GM19328 (cell line): ENCODE measurements at regions not wholly inside any gene's neighbourhood (a gene's known extent, or its start where the extent isn't known, plus 50 kb on each side); places are given as distances from the start of the nearest gene placed in this dataset.
"Not testable (repeated sequence)": the region's sequence is repeated elsewhere in the genome, so short reads cannot be mapped to it uniquely, and the experiment has no call there.

Source experiments
- ATAC-seq: cut with Tn5 transposase; IDR thresholded peaks from one replicate; pipeline ENCODE4 v1.9.1; 2021; ENCODE audit warnings: mild to moderate bottlenecking, moderate library complexity; ENCODE audit not compliant: unreplicated experiment

DNA sequence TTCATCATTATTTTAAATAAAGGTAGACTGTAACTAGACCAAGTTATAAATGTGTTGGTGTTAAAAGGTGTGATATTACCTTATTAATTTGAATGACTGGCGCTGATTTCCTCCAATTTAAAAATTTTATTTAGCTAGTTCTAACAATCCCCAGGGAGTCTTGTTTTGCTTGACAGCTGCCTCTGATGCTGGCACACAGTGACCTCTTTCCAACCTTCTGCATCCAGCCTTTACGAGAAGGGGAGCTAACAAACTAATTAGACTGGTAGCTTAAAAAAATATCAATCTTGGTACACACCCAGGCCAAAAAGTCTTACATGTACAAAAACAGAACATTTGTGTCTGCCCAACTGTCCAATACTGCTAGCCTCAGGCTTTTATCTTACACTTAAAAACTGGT, 51.8 kb upstream of the ENPEP start:
- ATAC-seq: no peak

DNA sequence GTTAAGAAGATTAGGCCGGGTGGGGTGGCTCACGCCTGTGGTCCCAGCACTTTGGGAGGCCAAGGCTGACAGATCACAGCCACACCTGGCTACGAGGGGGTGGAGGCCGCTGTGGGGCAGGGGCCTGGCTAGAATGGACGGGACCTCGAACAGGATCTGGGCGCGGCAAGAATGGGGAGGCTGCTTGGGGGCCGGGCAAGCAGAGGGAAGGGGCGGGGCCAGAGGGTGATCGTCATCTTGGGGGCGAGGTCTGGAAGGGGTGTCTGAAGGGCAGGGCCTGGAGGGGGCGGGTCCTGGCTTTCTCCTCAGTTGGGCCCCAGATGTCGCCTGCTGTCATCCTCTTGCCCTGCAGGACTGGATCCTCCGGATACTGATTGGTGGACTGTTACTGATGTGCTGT, 57.3 kb upstream of the ENPEP start:
- no peak for ATAC-seq

- no peak for ATAC-seq
Observed at GRCh38 chr4:110417136-110417535, 58.8 kb upstream of the ENPEP start.

- ATAC-seq: no peak
Observed at GRCh38 chr4:110415478-110415877, 60.5 kb upstream of the ENPEP start.

DNA sequence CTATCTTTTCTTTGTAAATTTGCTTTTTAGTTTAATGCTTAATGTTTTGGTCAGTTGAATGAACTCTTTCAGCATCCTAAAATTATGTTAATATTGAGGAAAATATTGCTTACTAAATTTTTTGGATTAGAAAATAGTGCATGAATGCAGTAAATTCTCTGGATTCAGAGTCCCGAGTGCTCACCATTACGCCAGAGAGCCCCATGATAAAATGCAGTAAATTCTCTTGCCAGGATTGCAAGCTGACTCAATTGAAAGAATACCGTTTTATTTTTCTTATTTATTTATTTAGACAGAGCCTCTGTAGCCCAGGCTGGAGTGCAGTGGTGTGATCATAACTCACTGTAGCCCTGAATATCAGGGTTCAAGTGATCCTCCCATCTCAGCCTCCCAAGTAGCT, 60.9 kb upstream of the ENPEP start:
- no peak for ATAC-seq

DNA sequence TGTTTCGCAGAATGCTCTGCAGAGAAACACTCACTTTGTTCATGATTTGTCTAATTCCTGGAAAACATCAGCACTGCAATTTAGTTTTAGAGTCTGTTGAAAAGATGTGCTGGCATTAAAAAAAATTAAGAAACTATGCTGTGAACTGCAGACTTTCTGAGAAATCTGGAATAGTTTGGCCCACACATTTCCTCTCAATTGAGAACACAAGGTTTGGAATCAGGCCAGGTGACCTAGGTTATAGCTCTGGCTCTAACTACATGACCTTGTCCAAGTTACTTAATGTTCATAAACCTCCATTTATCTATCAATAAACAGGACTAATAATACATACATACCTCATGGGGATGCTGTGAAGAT, 61.4 kb upstream of the ENPEP start:
- no peak for ATAC-seq

DNA sequence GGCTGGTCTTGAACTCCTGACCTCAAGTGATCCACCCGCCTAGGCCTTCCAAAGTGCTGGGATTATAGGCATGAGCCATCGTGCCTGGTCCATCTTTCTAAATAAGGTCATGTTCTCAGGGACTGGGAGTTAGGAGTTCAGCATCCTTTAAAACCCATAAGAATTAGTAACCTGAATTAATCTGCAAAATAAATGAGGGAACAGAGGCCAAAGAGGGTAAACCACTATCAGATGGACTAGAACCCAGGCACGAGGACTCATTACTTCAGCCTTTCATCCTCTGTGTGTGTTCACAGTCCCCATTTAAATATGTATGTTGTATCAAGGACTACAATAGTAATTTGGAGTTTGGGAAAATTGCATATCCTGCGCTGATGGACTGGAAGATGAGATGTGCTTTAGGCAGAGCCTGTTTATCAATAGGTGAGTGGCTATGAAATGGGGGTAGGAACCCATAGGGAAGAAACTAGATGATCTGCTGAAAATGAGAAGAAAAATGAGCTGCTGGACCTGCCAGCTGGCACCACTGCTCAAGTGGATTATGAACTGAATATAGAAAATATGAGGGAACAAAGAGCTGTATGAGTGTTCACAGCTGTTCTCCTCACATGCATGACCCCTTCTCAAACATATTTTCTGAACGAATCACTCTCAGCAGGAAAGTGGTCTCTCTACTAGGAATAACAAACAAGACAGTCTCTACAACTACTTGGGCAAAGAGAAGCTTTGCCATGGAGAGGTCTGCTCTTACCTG, 62.0 kb upstream of the ENPEP start:
- ATAC-seq: not testable (repeated sequence)

DNA sequence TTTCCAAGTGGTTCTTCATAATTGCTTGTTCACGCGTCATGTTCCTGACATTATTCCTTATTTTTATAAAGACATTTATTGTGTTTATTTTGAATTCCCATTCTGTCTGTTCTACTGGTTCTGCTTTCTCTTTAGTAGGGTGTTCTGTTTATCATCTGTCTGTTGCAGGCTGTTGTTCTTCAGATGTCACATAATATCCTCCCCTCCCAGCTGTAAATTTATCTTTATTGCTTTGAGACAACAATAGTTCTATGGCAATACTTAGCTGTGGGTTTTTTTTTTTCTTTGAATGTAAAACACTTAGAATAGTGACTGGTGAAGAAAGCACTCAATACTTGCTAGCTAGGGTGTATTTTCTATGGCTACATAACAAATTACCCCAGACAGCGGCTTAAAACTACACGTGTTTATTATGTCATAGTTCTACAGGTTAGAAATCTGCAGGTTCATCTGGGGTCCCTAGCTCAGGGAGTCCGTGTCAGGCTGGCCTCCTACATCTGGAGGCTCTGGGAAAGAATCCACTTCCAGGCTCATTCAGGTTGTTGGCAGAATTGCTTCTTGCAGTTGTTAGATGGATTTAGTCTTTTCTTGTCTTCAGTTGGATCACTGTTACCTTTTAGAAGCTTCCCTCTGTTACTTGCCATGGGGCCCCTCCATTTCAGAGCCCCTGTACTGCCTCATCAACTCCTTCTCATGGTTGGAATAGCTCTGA, 63.4 kb upstream of the ENPEP start:
- ATAC-seq: no peak

DNA sequence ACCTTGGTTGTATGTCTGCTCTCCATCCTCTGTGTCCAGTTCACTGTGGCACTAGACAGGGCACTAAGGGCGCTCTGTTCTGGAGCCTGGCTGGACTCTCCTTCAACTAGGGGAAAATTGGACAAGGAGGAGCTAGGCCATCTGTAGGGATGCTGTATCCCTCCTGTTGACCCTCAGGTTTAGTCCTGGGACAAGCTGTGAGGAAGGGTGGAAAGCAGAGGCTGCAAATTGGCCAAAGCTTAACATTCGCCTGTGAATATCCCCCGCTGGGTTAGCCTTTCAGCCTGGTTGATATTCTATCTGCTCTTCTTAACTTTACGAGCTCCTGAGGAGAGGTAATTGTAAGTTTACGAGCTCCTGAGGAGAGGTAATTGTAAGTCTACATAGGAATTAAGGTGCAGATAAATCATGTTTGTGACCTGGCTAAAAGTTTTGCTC, 64.4 kb upstream of the ENPEP start:
- ATAC-seq: no peak

DNA sequence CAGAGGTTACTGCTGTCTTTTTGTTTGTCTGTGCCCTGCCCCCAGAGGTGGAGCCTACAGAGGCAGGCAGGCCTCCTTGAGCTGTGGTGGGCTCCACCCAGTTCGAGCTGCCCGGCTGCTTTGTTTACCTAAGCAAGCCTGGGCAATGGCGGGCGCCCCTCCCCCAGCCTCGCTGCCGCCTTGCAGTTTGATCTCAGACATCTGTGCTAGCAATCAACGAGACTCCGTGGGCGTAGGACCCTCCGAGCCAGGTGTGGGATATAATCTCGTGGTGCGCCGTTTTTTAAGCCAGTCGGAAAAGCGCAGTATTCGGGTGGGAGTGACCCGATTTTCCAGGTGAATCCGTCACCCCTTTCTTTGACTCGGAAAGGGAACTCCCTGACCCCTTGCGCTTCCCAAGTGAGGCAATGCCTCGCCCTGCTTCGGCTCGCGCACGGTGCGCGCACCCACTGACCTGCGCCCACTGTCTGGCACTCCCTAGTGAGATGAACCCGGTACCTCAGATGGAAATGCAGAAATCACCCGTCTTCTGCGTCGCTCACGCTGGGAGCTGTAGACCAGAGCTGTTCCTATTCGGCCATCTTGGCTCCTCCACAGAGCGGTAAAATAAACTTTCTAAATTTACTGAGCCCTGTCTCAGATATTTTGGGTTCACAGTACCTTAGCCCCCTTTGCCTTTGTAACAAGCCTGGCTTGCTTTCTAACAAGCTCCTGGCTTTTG, 64.9 kb upstream of the ENPEP start:
- not testable (repeated sequence) for ATAC-seq

GRCh38 chr4:110400086-110400485, 75.9 kb upstream of the ENPEP start:
- no peak for ATAC-seq

GRCh38 chr4:110399046-110399445, 76.9 kb upstream of the ENPEP start:
- ATAC-seq: not testable (repeated sequence)

DNA sequence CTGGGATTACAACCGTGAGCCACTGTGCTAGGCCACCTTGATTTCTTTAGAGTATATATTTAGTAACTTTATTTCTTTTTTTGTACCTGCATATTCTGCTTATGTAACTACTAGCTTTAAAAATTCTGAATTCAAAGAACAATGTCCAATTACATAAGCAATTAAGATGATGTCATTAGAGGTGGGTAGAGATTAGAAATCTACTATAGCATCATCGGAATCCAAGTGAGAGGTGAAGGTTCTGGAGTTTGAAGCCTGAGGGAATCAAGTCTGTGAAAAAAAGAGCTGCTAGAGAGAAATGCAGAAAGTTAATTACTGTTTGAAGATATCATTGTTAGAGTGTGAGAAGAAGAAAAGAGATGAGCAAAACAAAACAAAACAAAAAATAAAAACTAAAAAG, 79.0 kb upstream of the ENPEP start:
- ATAC-seq: no peak

GRCh38 chr4:110395421-110395820, 80.5 kb upstream of the ENPEP start:
- ATAC-seq: no peak

DNA sequence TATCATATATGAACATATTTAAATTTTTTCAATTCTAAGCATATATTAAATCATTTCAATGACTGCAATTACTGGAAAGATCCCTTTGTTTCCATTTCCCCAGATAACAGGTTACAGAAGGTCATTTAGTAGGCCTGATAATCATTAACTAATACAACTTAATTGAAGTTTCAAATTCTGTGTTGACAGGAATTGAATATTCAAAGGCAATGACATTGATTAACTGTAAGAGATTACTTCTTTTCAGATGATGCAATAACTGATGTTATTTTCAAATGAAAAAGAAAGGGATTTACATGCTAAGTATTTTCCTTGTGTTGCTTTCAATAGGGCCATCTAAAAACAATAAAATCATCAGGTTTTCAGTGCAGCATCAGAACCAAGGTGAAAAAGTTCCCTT, 81.1 kb upstream of the ENPEP start:
- ATAC-seq: no peak

- ATAC-seq: no peak
Observed at GRCh38 chr4:110381784-110382183, 94.2 kb upstream of the ENPEP start.

DNA sequence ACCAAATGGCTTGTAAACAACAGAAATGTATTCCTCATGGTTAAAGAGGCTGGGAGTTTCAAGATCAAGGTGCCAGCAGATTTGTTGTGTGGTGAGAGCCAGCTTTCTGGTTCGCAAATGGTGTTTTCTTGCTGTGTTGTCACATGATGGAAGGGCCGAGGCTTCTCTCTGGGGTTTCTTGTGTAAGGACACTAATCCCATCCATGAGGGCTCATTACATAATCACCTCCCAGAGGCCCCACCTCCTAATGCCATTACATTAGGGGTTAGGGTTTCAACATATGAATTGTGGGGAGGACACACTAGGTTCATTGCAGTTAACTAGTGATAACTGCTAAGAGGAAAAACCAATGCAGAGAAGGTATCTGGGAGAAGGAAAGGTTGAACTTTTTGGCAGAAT, 103.5 kb upstream of the ENPEP start:
- ATAC-seq: no peak

DNA sequence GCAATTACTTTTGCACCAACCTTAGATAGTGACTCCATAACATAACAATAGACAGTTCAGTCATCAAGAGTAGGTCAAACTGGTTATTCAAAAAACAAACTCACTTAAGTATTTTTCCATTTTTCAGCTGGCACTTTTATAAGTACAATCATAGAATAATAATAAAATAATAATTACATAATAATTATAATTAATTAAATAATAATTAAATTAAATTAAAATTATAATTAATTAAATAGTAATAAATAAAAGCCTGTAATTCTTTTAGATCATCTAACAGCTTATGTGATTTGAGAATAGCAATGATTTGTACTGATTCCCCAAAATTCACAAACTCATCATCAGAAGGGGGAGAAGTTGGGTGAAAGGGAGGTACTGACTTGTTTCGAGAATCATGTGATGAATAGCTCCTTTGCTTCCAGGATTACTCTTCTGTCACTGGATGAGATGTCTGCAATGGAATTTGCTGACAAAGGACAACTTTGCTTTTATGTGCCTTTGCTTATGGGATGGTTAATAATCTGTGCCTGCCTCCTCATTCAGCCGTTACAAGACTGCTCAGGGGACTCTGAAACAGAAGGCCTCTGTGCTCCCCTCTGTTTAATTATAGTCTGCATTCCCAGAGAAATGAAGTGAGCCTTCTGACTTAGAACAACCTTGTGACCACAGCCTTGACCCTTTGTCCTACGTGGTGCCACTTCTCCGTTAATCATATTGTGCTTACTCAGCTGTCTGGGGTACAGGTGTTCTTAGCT, 104.8 kb upstream of the ENPEP start:
- ATAC-seq: no peak

DNA sequence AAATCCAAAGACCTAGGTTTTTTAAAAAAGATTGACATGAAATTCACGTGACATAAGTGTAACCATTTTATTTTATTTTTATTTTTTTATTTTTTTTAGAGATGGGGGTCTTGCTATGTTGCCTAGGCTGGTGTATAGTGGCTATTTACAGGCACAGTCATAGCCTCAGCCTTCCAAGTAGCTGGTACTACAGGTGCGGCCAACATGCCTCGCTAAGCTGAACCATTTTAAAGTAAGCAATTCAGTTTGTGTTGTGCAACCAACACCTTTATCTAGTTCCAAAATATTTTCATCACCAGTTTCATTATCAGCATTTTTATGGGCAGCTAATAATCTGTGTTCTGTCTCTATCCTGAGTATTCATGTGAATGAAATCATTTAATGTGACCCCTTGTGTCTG, 107.5 kb upstream of the ENPEP start:
- no peak for ATAC-seq

DNA sequence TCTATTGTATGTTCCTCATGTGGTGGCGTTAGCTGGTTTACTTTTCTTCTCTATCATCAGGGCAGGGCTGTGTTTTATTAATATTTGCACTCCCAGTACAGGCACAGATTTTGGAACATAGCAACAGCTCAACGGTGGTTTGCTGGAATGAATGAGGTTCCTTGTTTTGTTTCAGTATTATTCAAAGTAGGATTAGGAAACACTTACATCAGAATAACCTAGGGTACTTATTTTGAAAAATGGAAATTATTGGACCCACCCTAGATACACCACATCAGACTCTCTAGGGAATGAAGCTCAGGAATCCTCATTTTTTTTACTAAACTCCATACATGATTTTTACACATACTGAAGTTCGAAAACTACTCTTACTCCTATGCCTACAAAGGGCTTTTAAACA, 108.8 kb upstream of the ENPEP start:
- ATAC-seq: no peak

- ATAC-seq: no peak
Observed at GRCh38 chr4:110365761-110366160, 110.2 kb upstream of the ENPEP start.
